ENCODE measurements at regions not wholly inside any gene's neighbourhood (a gene's known extent, or its start where the extent isn't known, plus 50 kb on each side); places are given as distances from the start of the nearest gene placed in this dataset.
"Not testable (repeated sequence)": the region's sequence is repeated elsewhere in the genome, so short reads cannot be mapped to it uniquely, and the experiment has no call there.

DNA sequence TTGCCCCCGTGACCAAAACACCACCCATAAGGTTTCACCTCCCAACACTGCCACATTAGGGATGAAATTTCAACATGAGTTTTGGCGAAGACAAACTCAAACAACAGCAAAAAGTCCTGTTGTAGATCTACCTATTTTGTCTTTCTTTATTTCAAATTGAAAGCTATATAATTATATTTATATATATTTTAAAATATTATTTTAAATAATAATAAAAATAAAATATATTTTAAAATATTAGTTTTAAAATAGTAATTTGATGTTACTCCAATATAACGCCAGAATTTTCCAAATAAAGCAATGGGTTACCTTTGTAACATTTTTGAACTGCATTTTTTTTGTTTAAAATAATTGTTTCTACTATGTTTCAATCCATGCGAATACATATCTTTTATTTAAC lies 263.5 kb upstream of the USP25 start:
- H4K20me1 ChIP-seq (ENCODE audit: insufficient read depth, low read length) = no peaks in the 10 kb centered on the region
- no peaks in the 10 kb centered on the region for H3K9me3 ChIP-seq (ENCODE audit: low read length)
- intact Hi-C loops (cut with micrococcal nuclease; ENCODE audit: unreplicated experiment) = no loop called here
- no peaks in the 10 kb centered on the region for H3K36me3 ChIP-seq (ENCODE audit: insufficient read depth, low read length)
- no TSS peak for BruUV-seq (replicated peaks)
- ChIA-PET CTCF (ENCODE audit: unreplicated experiment) (no interaction called here), POLR2A (interaction anchor here (0.6 kb wide), 1 partner anchor 444 kb away, joined by 9 read pairs; no protein-coding TSS in a partner anchor)
- H3K9me2 ChIP-seq (ENCODE audit: insufficient read depth, low read length) = no peaks in the 10 kb centered on the region; the same call in 1 of the 2 replicates
- no peak for TF ChIP-seq EZH2phosphoT487 (IDR thresholded peaks at IDR 0.05; ENCODE audit: borderline replicate concordance, low read depth, low read length)
- TF ChIP-seq, protein P1, sequence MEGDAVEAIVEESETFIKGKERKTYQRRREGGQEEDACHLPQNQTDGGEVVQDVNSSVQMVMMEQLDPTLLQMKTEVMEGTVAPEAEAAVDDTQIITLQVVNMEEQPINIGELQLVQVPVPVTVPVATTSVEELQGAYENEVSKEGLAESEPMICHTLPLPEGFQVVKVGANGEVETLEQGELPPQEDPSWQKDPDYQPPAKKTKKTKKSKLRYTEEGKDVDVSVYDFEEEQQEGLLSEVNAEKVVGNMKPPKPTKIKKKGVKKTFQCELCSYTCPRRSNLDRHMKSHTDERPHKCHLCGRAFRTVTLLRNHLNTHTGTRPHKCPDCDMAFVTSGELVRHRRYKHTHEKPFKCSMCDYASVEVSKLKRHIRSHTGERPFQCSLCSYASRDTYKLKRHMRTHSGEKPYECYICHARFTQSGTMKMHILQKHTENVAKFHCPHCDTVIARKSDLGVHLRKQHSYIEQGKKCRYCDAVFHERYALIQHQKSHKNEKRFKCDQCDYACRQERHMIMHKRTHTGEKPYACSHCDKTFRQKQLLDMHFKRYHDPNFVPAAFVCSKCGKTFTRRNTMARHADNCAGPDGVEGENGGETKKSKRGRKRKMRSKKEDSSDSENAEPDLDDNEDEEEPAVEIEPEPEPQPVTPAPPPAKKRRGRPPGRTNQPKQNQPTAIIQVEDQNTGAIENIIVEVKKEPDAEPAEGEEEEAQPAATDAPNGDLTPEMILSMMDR (conservative IDR thresholded peaks at IDR 0.05; ENCODE audit: low read length) = no peak
- H3K79me2 ChIP-seq (ENCODE audit: insufficient read depth, low read depth, low read length) = no peaks in the 10 kb centered on the region
- no peak overlapping the region for H3K4me2 ChIP-seq (ENCODE audit: low read length)
- H3K4me1 ChIP-seq (ENCODE audit: insufficient read depth, low read length, poor library complexity, severe bottlenecking) = no peaks in the 10 kb centered on the region
- DNase-seq (ENCODE audit: low spot score) = no peak
- no peak overlapping the region for H3K27ac ChIP-seq (ENCODE audit: low read depth, low read length, poor library complexity, severe bottlenecking)
- H3K4me3 ChIP-seq (ENCODE audit: low read depth, low read length, poor library complexity, severe bottlenecking) = no peak overlapping the region
- no peak overlapping the region for H2AFZ ChIP-seq (ENCODE audit: low read length)

DNA sequence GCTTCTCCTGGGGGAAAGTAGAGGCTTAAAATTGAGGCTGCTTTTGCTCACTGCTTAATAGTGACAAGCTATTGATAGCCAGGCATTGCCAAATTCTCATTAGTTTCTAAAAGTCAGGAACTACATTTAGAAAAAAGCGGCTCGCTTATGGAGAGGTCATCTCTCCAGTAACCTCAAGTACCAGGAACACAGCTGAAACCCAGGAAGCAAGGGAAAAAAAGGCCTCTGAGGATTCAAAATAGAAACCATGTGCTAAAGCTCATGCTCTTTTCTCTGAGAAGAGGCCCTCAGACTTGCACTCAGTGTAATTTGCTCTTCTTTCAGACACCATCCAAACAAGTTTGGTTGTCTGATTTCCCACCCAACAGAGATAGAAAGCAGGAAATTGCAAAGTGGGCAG lies 261.4 kb upstream of the USP25 start:
- BruUV-seq (replicated peaks) = no TSS peak
- Histone ChIP-seq H3K9me2 (ENCODE audit: insufficient read depth, low read length) (no peaks in the 10 kb centered on the region; the same call in 1 of the 2 replicates), H3K4me2 (ENCODE audit: low read length) (no peak overlapping the region), H3K4me3 (ENCODE audit: low read depth, low read length, poor library complexity, severe bottlenecking) (no peak overlapping the region), H3K4me1 (ENCODE audit: insufficient read depth, low read length, poor library complexity, severe bottlenecking) (no peaks in the 10 kb centered on the region), H3K36me3 (ENCODE audit: insufficient read depth, low read length) (no peaks in the 10 kb centered on the region), H3K79me2 (ENCODE audit: insufficient read depth, low read depth, low read length) (no peaks in the 10 kb centered on the region), H3K27ac (ENCODE audit: low read depth, low read length, poor library complexity, severe bottlenecking) (no peak overlapping the region), H2AFZ (ENCODE audit: low read length) (no peak overlapping the region), H3K9me3 (ENCODE audit: low read length) (no peaks in the 10 kb centered on the region), H4K20me1 (ENCODE audit: insufficient read depth, low read length) (no peaks in the 10 kb centered on the region)
- ChIA-PET CTCF (ENCODE audit: unreplicated experiment) (no interaction called here), POLR2A (interaction anchor here (0.7 to 1.4 kb wide), 2 partner anchors 10 to 903 kb away, joined by 3 to 5 read pairs; no protein-coding TSS in a partner anchor)
- TF ChIP-seq EZH2phosphoT487 (IDR thresholded peaks at IDR 0.05; ENCODE audit: borderline replicate concordance, low read depth, low read length) = no peak
- TF ChIP-seq, protein P1 (conservative IDR thresholded peaks at IDR 0.05; ENCODE audit: low read length) = no peak
- no peak for DNase-seq (ENCODE audit: low spot score)
- intact Hi-C loops (cut with micrococcal nuclease; ENCODE audit: unreplicated experiment) = no loop called here

DNA sequence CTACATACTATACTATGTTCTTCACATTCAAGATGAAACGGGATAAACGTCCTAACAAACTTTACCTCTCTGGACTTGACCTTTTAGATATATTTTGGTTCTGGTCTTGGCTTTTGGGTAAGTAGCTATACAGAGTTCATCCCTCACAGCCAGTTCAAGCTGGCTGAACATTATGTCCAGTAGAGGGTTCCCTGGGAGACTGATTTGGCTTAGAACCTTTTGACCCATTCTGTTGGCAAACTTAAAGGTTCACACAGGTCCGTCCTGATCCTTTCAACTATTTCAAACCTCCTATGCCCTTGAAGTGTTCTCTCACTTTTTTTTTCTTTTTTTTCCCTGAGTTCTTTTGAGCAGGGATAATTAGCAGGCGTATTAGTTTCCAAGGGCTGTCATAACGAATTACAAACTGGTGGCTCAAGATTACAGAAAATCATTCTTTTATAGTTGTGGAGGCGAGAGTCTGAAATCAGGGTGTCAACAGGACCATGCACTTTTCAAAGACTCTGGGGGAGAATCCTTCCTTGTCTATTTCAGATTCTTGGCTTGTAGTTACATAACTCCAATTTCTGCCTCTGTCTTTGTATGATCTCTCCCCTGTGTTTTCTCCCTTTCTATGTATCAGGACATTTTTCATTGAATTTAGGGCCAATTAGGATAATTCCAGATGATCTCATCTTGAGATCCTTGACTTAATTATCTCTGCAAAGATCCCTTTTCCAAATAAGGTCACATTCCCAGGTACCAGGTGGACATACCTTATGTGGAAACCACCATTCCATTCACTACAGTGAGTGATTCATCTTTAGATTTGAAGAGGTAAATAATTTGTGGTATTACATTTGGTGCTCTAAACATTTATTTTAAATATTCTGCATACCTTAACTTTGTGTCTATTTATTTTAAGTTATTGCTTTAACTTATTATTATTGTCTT lies 257.4 kb upstream of the USP25 start:
- H3K36me3 ChIP-seq (ENCODE audit: insufficient read depth, low read length) = no peaks in the 10 kb centered on the region
- H3K4me3 ChIP-seq (ENCODE audit: low read depth, low read length, poor library complexity, severe bottlenecking) = no peak overlapping the region
- CTCF ChIA-PET (ENCODE audit: unreplicated experiment) = no interaction called here
- H3K9me2 ChIP-seq (ENCODE audit: insufficient read depth, low read length) = no peaks in the 10 kb centered on the region
- H3K9me3 ChIP-seq (ENCODE audit: low read length) = no peaks in the 10 kb centered on the region
- no TSS peak for BruUV-seq (replicated peaks)
- intact Hi-C loops (cut with micrococcal nuclease; ENCODE audit: unreplicated experiment) = no loop called here
- H3K4me1 ChIP-seq (ENCODE audit: insufficient read depth, low read length, poor library complexity, severe bottlenecking) = no peaks in the 10 kb centered on the region
- H3K27ac ChIP-seq (ENCODE audit: low read depth, low read length, poor library complexity, severe bottlenecking) = no peak overlapping the region
- no peak for DNase-seq (ENCODE audit: low spot score)
- H3K79me2 ChIP-seq (ENCODE audit: insufficient read depth, low read depth, low read length) = no peaks in the 10 kb centered on the region
- H3K4me2 ChIP-seq (ENCODE audit: low read length) = no peak overlapping the region
- no peak for TF ChIP-seq EZH2phosphoT487 (IDR thresholded peaks at IDR 0.05; ENCODE audit: borderline replicate concordance, low read depth, low read length)
- TF ChIP-seq, protein P1 (conservative IDR thresholded peaks at IDR 0.05; ENCODE audit: low read length) = no peak
- POLR2A ChIA-PET = no interaction called here
- no peak overlapping the region for H2AFZ ChIP-seq (ENCODE audit: low read length)
- no peaks in the 10 kb centered on the region for H4K20me1 ChIP-seq (ENCODE audit: insufficient read depth, low read length)

DNA sequence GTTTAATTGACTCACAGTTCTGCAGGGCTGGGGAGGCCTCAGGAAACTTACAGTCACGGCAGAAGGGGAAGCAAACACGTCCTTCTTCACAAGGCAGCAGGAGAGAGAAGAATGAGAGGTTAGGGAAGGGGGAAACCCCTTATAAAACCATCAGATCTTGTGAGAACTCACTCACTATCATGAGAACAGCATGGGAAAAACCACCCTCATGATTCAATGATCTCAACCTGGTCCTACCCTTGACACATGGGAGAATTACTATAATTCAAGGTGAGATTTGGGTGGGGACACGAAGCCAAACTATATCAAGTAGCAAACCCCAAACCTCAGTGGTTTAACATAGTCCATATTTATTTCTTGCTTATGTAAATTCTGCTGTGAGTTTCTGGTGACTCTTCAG lies 252.0 kb upstream of the USP25 start:
- H3K4me1 ChIP-seq (ENCODE audit: insufficient read depth, low read length, poor library complexity, severe bottlenecking); H3K36me3 ChIP-seq (ENCODE audit: insufficient read depth, low read length); H3K4me2 ChIP-seq (ENCODE audit: low read length); H3K9me2 ChIP-seq (ENCODE audit: insufficient read depth, low read length); DNase-seq (ENCODE audit: low spot score); H3K27ac ChIP-seq (ENCODE audit: low read depth, low read length, poor library complexity, severe bottlenecking); CTCF ChIA-PET (ENCODE audit: unreplicated experiment); BruUV-seq (replicated peaks); H3K4me3 ChIP-seq (ENCODE audit: low read depth, low read length, poor library complexity, severe bottlenecking); H3K9me3 ChIP-seq (ENCODE audit: low read length); H3K79me2 ChIP-seq (ENCODE audit: insufficient read depth, low read depth, low read length); intact Hi-C loops (cut with micrococcal nuclease; ENCODE audit: unreplicated experiment); H2AFZ ChIP-seq (ENCODE audit: low read length); H4K20me1 ChIP-seq (ENCODE audit: insufficient read depth, low read length): not testable (repeated sequence)
- POLR2A ChIA-PET = interaction anchor here (1.4 kb wide), 1 partner anchor 9 kb away, joined by 5 read pairs; no protein-coding TSS in a partner anchor

Measured in OCI-LY7 (cell line).